ENCODE measurements at regions not wholly inside any gene's neighbourhood (a gene's known extent, or its start where the extent isn't known, plus 50 kb on each side); places are given as distances from the start of the nearest gene placed in this dataset.

- H3K36me3 ChIP-seq (replicated peaks): no peaks in the 10 kb centered on the region
- no peak overlapping the region for H3K4me3 ChIP-seq (ENCODE audit: low read depth, low read length)
- no peaks in the 10 kb centered on the region for H3K27me3 ChIP-seq (replicated peaks)
- in situ Hi-C loops (cut with HindIII; ENCODE audit: low pct_ligation_motif_present, low sequenced_read_pairs): no loop called here
- peak overlapping the region; percentile 36 for H3K27ac ChIP-seq
- DNase-seq: no peak
- TF ChIP-seq CTCF (IDR thresholded peaks at IDR 0.05; ENCODE audit: low read depth, low read length, missing control alignments): no peak
Observed at GRCh38 chr5:17157294-17157693, 60.1 kb upstream of the BASP1 start.

GRCh38 chr5:17157916-17158529, 59.4 kb upstream of the BASP1 start:
- Histone ChIP-seq H3K27ac (peak overlapping the region; percentile 48), H3K36me3 (replicated peaks) (no peaks in the 10 kb centered on the region), H3K27me3 (replicated peaks) (no peaks in the 10 kb centered on the region), H3K4me3 (ENCODE audit: low read depth, low read length) (no peak overlapping the region)
- DNase-seq: peak; percentile 91
- TF ChIP-seq CTCF (IDR thresholded peaks at IDR 0.05; ENCODE audit: low read depth, low read length, missing control alignments): no peak
- in situ Hi-C loops (cut with HindIII; ENCODE audit: low pct_ligation_motif_present, low sequenced_read_pairs): no loop called here

- no peaks in the 10 kb centered on the region for H3K36me3 ChIP-seq (replicated peaks)
- no peaks in the 10 kb centered on the region for H3K27me3 ChIP-seq (replicated peaks)
- no peak overlapping the region for H3K27ac ChIP-seq
- in situ Hi-C loops (cut with HindIII; ENCODE audit: low pct_ligation_motif_present, low sequenced_read_pairs): no loop called here
- no peak overlapping the region for H3K4me3 ChIP-seq (ENCODE audit: low read depth, low read length)
- no peak for DNase-seq
- TF ChIP-seq CTCF (IDR thresholded peaks at IDR 0.05; ENCODE audit: low read depth, low read length, missing control alignments): no peak
Observed at GRCh38 chr5:17160756-17161040, 56.7 kb upstream of the BASP1 start.

- H3K36me3 ChIP-seq (replicated peaks): no peaks in the 10 kb centered on the region
- in situ Hi-C loops (cut with HindIII; ENCODE audit: low pct_ligation_motif_present, low sequenced_read_pairs): no loop called here
- no peak overlapping the region for H3K27ac ChIP-seq
- H3K4me3 ChIP-seq (ENCODE audit: low read depth, low read length): no peak overlapping the region
- no peak for TF ChIP-seq CTCF (IDR thresholded peaks at IDR 0.05; ENCODE audit: low read depth, low read length, missing control alignments)
- DNase-seq: no peak
- no peaks in the 10 kb centered on the region for H3K27me3 ChIP-seq (replicated peaks)
Observed at GRCh38 chr5:17161662-17162061, 55.8 kb upstream of the BASP1 start.

GRCh38 chr5:17163221-17163620, 54.2 kb upstream of the BASP1 start:
- no peak for DNase-seq
- Histone ChIP-seq H3K27ac (no peak overlapping the region), H3K4me3 (ENCODE audit: low read depth, low read length) (no peak overlapping the region), H3K27me3 (replicated peaks) (no peaks in the 10 kb centered on the region), H3K36me3 (replicated peaks) (no peaks in the 10 kb centered on the region)
- TF ChIP-seq CTCF (IDR thresholded peaks at IDR 0.05; ENCODE audit: low read depth, low read length, missing control alignments): no peak
- in situ Hi-C loops (cut with HindIII; ENCODE audit: low pct_ligation_motif_present, low sequenced_read_pairs): no loop called here

GRCh38 chr5:17167171-17167891, 50.1 kb upstream of the BASP1 start:
- in situ Hi-C loops (cut with HindIII; ENCODE audit: low pct_ligation_motif_present, low sequenced_read_pairs): no loop called here

More at GRCh38 chr5:17167171-17167891, 50.1 kb upstream of the BASP1 start:
- no peaks in the 10 kb centered on the region for H3K36me3 ChIP-seq (replicated peaks)
- H3K27ac ChIP-seq: no peak overlapping the region
- no peaks in the 10 kb centered on the region for H3K27me3 ChIP-seq (replicated peaks)
- no peak for DNase-seq
- no peak for TF ChIP-seq CTCF (IDR thresholded peaks at IDR 0.05; ENCODE audit: low read depth, low read length, missing control alignments)
- H3K4me3 ChIP-seq (ENCODE audit: low read depth, low read length): no peak overlapping the region

Data from brain microvascular endothelial cell (primary cell).